Skin epidermis (tissue), 12 donors: ENCODE measurements at regions not wholly inside any gene's neighbourhood (a gene's known extent, or its start where the extent isn't known, plus 50 kb on each side); places are given as distances from the start of the nearest gene placed in this dataset.
"Not testable (repeated sequence)": the region's sequence is repeated elsewhere in the genome, so short reads cannot be mapped to it uniquely, and the experiment has no call there.

ENCODE experiments used
- H3K27ac ChIP-seq, 21 experiments: fragments of 200-600 bp; sonication (generic) in 11 of 21; one replicate each; pipeline ENCODE4 v1.5.0; 2020; ENCODE audit warnings: mild to moderate bottlenecking in 3 of 21, inconsistent platforms in 2 of 21, moderate library complexity in 2 of 21
- H3K4me3 ChIP-seq, 7 experiments: fragments of 200-600 bp; sonication (generic) in 2 of 7; one replicate each; pipeline ENCODE4 v1.5.0; 2020; ENCODE audit warnings: inconsistent platforms in 2 of 7, mild to moderate bottlenecking in 2 of 7, moderate library complexity in 1 of 7

DNA sequence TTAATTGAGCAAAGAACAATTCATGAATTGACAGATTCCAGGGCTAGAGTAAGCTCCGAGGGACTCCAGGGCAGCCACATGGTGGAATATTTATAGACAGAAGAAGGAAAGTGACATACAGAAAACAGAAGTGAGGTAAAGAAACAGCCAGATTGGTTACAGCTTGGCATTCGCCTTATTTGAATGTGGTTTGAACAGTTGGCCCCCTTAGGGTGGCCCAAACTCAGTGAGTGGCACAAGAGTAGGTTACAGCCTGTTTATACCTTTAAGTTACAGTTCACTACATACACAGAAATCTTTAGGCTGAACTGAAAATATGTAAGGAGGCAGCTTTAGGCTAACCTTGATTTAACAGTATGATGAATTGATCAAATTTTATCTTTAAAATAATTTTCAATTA is 174.5 kb upstream of the CNOT2 start:
- H3K27ac ChIP-seq = no peak overlapping the region
- no peak overlapping the region for H3K4me3 ChIP-seq

DNA sequence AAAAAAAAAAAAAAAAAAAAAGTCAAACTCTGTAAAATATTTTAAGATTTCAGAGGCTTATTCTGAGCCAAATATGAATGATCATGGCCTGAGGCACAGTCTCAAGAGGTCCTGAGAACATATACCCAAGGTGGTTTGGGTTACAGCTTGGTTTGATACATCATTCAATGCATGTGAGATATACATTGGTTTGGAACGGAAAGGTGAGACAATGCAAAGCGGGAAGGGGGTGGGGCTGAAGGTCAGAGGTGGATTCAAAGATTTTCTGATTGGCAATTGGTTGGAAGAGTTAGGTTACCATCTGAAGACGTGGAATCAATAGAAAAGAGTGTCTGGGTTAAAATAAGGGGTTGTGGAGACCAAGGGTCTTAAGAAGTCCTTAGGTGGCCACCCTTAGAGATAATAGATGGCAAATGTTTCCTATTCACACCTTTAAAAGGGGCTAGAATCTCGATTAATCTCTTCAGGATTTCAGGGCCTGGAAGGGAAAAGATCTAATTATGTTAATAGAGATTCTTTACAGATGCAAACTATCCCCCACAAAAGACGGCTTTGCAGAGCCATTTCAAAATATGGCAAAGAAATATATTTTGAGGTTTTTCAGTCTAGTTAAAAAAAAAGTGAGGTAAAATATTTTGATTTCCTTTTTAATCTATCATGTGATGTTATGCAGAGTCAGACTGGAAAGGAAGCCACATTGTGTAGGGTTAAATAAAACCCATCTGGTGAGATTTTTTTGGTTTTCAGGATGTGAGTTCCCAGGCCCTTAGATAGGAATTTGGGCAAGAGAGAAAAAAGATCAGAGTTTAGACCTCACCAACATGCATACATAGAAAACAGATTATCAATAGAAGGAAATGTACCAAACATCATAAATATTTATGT is 173.8 kb upstream of the CNOT2 start:
- no peak overlapping the region for H3K27ac ChIP-seq
- no peak overlapping the region for H3K4me3 ChIP-seq

DNA sequence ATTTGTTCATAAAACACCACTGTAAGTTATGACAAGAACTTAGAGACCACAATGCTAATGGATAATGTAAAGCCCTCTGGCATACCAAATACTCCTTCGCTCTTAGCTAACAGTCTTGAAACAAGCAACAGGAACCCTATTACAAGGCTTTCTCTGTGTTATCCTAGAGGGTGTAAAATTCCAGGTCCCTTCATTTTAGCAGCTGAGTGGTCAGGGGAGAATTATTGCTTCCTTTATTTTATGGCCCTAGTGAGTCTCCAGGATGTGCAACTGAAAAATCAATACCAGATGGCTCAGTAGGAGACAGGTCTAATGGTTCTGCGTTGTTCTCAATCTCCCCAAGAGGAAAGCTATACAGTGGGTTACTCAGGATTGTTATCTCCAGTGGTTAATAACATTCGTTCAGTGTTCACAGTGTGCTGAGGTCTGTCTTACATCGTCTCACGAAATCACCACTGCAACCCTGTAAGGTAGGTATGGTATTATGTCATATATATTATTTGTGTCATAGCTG is 172.7 kb upstream of the CNOT2 start:
- no peak overlapping the region for H3K4me3 ChIP-seq

DNA sequence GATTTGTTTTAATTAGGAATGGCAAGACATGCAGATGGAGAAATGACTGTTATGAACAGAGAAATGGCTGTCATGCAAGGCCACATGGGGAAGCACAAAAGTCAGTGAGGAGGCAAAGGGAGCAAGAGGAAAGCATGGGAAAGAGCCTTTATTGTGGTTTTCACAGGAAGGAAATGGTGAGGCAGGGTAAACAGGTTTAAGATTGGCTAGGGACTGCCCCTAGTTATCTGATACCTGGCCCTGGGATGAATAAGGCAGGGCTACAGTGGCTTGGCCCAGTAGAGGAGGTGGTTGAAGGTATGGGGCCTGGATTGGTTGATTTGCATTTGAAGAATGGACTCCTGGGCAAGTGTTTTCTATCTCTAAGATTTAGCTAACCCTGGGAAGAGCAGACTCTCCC is 168.7 kb upstream of the CNOT2 start:
- H3K27ac ChIP-seq = no peak overlapping the region

More for the DNA sequence above, 172.7 kb upstream of the CNOT2 start:
- no peak overlapping the region for H3K27ac ChIP-seq

DNA sequence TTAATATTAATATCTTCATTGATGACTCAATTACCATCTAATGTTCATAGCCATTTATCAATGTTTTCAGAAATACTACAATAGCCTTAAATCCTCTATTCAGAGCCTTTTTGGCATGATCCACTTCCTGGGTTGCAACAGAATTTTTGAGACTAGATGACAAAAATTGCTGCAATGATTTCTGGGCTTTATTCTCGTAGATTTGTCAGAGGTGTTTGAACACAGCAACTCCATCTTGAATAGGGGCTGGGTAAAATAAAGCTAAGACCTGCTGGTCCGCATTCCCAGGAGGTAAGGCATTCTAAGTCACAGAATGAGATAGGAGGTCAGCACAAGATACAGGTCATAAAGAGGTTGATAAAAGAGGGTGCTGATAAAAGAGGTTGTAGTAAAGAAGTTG is 165.8 kb upstream of the CNOT2 start:
- Histone ChIP-seq H3K4me3 (no peak overlapping the region), H3K27ac (no peak overlapping the region)

More for the DNA sequence above, 168.7 kb upstream of the CNOT2 start:
- no peak overlapping the region for H3K4me3 ChIP-seq

DNA sequence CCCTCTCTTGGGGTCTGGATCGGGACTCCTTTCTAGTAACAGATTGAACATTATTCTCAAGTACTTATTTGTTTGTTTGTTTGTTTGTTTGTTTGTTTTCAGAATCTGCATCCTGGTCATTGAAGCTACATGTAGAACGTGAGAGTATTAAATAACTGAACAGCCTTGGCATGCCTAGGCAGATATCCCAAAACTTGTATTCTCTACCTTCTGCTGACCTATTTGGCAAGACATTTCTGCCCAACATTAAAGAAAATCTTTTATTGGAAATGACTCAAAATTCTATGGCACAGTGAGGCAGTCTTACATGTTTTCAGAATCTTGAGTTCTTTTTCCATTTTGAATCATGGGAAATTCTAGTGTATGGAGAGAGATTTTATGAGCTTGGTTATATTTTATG is 165.1 kb upstream of the CNOT2 start:
- no peak overlapping the region for H3K4me3 ChIP-seq
- peak overlapping the region in 1 of 21 experiments; percentile 10 for H3K27ac ChIP-seq

DNA sequence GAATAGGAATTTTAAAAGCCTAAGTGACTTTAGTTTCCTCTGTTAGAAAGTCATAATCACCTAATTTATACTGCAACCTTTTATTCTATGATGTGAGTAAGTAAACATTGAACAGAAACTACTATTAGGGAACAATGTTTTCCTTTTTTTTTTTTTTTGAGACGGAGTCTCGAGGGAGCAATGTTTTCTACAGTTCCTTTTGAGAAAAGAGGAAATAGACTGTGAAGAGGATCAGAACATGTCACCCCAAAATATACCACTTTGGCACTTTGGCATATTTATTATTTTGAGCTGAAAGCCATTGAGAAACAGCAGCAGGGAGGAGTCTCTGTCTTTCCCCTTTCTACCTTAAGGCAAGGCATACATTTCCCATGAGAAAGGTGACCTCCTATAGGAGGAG is 162.7 kb upstream of the CNOT2 start:
- Histone ChIP-seq H3K4me3 (no peak overlapping the region), H3K27ac (no peak overlapping the region)

DNA sequence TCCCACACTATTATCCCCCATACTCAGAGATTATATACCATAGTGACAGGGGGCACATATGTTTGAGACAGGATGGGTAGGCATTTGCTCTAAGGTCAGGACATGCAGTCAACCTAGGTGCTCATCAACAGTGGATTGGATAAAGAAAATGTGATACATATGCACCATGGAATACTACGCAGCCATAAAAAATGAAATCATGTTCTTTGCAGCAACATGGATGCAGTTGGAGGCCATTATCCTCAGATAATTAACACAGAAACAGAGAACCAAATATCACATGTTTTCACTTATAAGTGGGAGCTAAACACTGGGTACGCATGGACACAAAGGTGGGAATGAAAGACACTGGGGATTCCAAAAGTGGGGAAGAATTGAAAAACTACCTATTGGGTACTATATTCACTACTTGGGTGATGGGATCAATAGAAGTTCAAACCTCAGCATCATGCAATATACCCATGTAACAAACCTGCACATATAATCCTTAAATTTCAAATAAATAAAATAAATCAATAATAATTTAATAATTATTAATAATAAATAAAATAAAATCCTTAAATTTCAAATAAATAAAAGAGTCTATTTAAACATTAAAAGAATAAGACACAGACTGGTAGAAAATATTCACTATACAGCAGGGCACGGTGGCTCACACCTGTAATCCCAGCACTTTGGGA is 160.1 kb upstream of the CNOT2 start:
- no peak overlapping the region for H3K4me3 ChIP-seq

DNA sequence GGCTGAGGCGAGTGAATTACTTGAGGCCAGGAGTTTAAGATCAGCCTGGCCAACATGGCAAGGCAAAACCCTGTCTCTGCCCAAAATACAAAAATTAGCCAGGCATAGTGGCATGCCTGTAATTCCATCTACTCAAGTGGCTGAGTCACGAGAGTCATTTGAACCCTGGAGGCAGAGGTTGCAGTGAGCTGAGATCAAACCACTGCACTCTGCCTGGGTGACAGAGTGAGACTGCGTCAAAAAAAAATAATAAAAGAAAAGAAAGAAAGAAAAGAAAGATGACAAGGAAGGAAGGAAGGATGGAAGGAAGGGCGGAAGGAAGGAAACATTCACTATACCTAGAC is 159.6 kb upstream of the CNOT2 start:
- no peak overlapping the region for H3K4me3 ChIP-seq
- H3K27ac ChIP-seq = no peak overlapping the region

More for the DNA sequence above, 160.1 kb upstream of the CNOT2 start:
- no peak overlapping the region for H3K27ac ChIP-seq

DNA sequence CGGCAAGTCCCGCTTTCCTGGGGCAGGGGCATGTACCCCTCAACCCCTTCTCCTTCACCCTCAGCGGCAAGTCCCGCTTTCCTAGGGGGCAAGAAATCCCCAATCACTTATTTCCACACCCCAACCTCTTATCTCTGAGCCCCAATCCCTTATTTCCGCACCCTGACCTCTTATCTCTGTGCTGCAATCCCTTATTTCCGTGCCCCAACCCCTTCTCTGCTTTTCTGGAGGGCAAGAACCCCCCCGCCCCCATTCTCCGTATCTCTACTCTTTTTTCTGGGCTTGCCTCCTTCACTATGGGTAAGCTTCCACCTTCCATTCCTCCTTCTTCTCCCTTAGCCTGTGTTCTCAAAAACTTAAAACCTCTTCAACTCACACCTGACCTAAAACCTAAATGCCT is 156.9 kb upstream of the CNOT2 start:
- H3K4me3 ChIP-seq, H3K27ac ChIP-seq: not testable (repeated sequence)

DNA sequence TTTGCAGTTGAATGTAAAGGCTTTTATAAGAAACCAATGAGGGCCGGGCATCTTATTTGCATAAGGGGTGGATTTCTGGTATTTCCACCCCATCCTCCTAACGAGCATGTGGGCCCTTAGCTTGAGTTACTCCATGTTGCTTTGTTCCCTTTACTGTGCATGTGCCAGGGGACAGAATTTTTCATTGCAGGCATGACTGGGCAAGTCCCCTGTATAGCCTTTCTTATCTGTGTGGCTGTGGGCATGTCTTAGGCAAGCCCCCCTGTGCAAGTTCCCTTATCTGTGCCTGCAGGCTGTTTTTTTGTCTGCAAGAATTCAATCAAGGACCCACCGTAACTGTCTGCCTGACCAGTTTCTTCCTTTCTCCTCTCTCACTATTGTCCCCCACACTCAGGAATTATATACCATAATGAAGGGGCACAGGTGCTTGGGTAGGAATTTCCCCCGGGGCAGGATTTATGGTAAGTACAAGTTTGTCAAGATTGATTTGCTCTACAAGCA is 152.2 kb upstream of the CNOT2 start:
- no peak overlapping the region for H3K4me3 ChIP-seq
- H3K27ac ChIP-seq = no peak overlapping the region

DNA sequence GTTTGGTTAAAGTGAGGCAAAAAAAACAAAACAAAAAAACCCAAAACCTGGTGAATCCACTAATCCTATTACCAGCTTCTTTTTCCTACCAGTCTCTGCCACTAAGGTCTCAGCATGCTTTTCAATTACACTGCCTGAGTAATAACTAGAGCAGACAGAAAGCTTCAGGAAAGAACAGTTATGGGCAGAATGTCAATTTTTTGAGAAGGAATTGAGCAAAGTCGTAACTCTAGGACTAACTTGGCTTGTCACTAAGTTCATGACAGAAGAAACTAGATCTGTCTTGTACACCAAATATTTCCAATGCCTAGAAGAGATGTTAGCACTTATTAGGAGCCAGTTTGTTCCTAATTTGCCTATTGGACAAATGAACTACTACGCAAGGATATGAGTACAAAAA is 148.8 kb upstream of the CNOT2 start:
- peak overlapping the region in 1 of 21 experiments; percentile 6 for H3K27ac ChIP-seq
- no peak overlapping the region for H3K4me3 ChIP-seq

DNA sequence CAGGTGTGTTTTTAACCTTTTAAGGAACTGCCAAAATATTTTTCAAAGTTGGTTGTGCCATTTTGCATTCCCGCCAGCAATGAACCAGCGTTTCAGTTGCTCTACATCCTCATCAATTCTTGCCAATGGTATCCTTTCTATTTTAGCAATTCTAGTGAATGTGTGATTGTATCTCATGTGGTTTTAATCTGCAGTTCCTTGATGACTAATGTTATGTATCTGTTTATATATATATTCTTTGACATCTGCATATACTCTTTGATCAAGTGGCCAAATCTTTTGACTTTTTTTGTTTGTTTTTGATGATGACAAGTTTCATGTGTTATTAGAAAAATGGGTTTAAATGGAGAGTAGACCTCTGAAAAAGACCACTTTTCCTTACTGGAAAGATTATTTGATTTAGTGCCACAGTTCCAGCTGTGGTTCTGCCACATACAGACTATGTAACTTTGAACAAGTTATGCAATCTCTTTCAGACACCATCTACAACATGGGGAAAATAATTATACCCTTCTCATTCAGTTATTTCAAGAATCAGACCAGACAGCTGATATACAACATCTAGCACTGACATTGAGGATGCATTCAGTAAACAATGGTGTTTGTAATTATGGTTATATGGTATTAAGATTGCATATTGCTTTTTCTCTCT is 146.3 kb upstream of the CNOT2 start:
- Histone ChIP-seq H3K27ac (no peak overlapping the region), H3K4me3 (no peak overlapping the region)

DNA sequence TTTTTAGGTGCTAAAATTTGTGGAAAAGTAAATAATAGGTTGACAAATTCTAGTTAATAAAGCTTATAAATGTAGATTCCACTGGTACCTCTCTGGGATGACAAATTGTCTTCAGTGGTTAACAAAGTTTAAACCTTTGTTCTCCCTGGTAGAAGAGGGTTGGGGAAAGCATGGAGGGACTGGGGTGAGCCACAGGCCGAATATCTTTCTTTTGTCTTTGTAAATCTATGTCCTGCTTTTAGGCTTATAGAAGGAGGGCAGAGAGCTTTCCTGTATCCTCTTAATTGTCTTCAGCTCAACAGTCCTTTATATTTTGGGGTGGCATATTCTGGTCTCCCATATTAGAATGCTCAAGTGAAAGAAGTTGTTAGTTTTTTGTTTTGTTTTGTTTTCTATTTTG is 142.2 kb upstream of the CNOT2 start:
- Histone ChIP-seq H3K4me3 (no peak overlapping the region), H3K27ac (no peak overlapping the region)

DNA sequence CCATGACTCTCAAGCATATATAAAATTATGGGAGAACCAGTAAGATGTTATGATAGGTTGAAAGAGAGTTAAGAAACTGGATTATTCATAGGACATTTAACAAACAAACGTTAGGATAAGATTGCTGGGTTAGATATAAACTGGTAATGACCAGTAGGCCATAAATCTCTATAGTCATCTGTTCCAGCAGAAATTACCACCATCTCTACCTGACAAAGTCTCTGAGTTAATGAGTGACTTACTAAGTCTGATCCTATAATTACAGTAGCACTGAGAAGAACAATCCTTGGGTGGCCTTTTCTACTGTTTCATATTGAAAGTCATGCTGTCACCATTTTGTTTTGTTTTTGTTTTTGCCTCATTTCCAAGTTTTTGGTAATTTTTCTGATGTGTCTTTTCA is 136.9 kb upstream of the CNOT2 start:
- H3K4me3 ChIP-seq = no peak overlapping the region
- no peak overlapping the region for H3K27ac ChIP-seq

DNA sequence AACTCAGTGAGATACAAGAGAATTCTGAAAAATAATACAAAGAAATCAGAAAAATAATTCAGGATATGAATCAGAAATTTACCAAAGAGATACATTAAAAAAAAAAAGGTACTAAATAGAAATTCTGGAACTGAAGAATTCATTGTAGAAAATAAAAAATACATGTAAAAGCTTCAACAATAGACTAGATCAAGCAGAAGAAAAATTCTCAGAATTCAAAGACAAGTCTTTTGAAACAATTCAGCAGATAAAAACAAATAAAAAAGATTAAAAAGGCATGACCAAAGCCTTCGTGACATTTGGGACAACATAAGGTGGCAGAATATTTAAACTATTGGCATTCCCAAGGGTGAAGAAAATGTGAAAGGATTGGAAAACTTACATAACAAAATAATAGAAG is 133.1 kb upstream of the CNOT2 start:
- no peak overlapping the region for H3K27ac ChIP-seq
- H3K4me3 ChIP-seq = no peak overlapping the region

DNA sequence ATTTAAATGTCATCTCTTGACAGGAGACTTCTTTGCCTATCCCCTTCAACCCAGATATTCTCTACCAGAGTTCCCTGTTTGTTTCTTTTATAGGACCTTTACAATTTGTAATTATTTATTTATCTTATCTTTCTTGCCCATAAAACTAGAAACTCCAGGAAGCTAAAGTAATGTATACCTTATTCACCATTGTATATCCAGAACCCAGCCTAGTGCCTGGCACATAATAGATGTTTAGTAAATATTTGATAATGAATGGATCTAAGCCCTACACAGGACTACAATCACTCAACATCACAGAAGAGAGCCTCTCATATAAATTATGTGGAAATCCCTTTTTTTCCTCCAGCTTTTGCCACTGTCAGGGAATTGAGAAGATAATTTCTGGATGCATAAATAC is 125.6 kb upstream of the CNOT2 start:
- no peak overlapping the region for H3K4me3 ChIP-seq
- no peak overlapping the region for H3K27ac ChIP-seq

DNA sequence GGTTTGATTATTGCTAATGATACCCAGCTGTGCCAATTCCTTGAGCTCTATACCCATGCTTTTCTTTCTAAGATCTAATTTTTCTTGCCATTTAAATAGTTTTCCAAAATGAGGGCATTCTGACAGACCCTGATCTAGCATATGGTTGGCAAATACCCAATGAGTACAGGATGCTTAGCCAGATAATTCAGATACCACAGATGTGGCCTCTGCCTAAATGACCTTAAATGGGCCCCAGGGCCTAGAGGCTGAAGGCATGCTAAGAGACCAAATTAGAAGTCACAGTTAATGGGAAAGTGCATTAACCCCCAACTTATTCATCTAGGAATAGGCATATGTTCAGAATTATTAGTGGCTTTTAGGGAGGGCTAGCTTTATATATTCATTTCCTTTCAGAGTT is 122.3 kb upstream of the CNOT2 start:
- Histone ChIP-seq H3K4me3 (no peak overlapping the region), H3K27ac (no peak overlapping the region)

DNA sequence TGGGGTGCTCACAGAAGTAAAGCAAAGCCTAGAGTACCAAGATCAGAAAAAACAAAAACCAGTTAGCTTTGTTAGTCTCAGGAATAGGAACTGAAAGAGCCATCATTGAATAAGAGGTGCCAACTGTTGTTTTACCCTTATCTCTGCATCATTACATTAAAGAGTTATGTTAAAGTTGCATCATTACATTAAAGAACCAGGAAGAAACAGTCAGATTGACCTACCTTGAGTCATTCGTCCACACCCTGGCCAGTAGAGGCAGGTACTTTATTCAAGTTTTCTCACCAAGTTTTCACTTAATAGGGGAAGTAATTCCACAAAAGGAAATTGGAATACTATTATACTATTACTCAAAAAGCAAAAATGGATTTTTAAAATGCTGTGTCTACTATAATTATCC is 121.7 kb upstream of the CNOT2 start:
- no peak overlapping the region for H3K27ac ChIP-seq
- H3K4me3 ChIP-seq = no peak overlapping the region

DNA sequence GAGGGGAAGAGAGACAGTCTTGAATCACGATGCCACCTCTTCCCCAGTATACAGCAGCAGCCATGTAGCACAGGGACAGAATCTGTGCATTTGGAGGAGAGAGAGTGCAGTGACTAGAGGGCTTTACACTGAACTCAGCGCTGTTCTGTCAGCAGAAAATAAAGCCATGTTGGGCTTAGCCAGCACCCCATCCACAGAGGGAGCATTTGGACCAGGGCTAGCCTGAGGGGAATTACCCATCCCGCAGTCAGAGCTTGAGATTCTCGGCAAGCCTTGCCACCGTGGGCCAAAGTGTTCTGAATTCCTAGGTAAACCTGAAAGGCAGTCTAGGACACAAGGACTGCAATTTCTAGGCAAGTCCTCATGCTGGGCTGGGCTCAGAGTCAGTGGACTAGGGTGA is 120.4 kb upstream of the CNOT2 start:
- Histone ChIP-seq H3K27ac (no peak overlapping the region), H3K4me3 (no peak overlapping the region)

DNA sequence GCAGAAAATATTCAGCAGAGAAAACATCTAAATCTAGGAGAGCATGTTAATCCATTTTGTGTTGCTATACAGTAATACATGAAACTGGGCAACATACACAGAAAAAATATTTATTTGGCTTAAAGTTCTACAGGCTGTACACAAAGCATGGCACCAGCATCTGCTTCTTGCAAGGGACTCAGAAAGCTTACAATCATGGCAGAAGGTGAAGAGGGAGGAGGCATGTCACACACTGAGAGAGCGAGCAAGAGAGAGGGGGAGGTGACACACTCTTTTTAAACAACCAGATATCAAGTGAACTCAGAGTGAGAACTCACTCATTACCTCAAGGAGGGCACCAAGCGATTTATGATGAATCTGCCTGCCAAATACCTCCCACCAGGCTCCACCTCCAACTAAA is 94.2 kb upstream of the CNOT2 start:
- Histone ChIP-seq H3K4me3 (no peak overlapping the region), H3K27ac (no peak overlapping the region)
